Thyroid gland (tissue), 4 donors: ENCODE measurements at regions not wholly inside any gene's neighbourhood (a gene's known extent, or its start where the extent isn't known, plus 50 kb on each side); places are given as distances from the start of the nearest gene placed in this dataset.
"Not testable (repeated sequence)": the region's sequence is repeated elsewhere in the genome, so short reads cannot be mapped to it uniquely, and the experiment has no call there.

Experiments
- CTCF ChIP-seq, 6 experiments: fragments of 200-600 bp in 3 of 6; fragments of 450-650 bp in 3 of 6; sonication (generic) in 3 of 6; IDR thresholded peaks; one replicate each; pipeline ENCODE4 v1.5.1; 2016 to 2019; ENCODE audit warnings: antibody characterized with exemption in 6 of 6, mild to moderate bottlenecking in 2 of 6, inconsistent platforms in 1 of 6, moderate library complexity in 1 of 6
- POLR2A ChIP-seq, 2 donors: fragments of 450-650 bp; IDR thresholded peaks; one replicate each; pipeline ENCODE4 v1.6.1; 2017; ENCODE audit warnings: antibody characterized with exemption in 2 of 2, mild to moderate bottlenecking in 2 of 2, moderate library complexity in 1 of 2

GRCh38 chr11:46204415-46204814 is 73.0 kb upstream of the CREB3L1 start:
- TF ChIP-seq POLR2A, CTCF (IDR thresholded peaks at IDR 0.05): not testable (repeated sequence)
